DMS153 treated with DMSO at 0.1 percent for 48 hours (cell line): ENCODE measurements at regions not wholly inside any gene's neighbourhood (a gene's known extent, or its start where the extent isn't known, plus 50 kb on each side); places are given as distances from the start of the nearest gene placed in this dataset.

ENCODE experiments used
- DNase-seq: peaks from one replicate; lab custom pipeline; 2025; ENCODE audit not compliant: unreplicated experiment; lab: John Stamatoyannopoulos, UW

DNA sequence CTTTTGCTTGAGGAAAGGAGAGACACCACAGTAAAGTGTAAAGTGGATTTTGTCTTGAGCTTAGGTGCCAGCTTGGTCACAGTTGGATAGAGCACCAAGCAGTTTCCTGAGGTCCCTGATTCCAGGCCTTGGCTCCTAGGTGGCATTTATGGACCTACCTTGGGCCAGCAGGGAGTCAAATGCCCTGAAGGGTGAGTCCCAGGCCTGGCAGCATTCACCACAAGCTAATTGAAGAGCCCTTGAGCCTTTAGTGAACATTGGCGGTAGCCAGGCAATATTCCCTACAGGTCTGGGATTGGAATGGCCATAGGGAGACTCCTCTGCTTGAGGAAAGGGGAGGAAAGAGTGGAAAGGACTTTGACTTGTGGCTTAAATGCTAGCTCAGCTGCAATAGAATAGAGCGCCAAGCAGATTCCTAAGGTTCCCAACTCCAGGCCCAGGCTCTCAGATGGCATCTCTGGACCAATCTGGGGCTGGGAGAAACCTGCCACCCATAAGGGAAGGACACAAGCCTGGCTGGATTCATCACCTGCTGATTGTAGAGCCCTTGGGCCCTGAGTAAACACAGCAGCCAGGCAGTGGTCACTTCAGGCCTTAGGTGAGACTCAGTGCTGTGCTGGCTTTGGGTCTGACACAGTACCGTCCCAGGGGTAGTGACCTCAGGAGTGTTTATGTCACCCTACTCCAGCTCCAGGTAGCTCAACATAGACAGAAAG lies 137.5 kb upstream of the OTOS start:
- no peak for DNase-seq

DNA sequence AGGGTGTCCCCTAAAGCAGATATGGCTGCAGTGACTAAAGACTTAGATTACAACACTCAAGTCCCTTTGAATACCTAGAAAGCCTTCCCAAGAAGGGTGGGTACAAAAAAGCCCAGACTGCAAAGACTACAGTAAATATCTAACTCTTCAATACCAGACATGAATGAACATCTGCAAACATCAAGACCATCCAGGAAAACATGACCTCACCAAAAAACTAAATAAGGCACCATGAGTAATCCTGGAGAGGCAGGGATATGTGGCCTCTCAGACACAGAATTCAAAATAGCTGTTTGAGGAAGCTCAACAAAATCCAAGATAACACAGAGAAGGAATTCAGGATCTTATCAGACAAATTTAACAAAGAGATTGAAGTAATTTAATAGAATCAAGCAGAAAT lies 138.2 kb upstream of the OTOS start:
- DNase-seq = no peak

DNA sequence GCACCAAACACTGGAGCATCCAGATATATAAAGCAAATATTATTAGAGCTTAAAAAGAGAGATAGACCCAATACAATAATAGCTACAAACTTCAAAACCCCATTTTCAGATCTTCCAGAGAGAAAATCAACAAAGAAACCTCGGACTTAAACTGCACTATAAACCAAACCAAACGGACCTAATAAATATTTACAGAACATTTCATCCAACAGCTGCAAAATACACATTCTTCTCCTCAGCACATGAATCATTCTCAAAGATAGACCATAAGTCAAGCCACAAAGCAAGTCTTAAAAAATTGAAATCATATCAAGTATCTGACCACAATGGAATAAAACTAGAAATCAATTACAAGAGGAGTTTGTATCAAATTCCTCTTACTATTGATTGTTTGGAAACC lies 140.2 kb upstream of the OTOS start:
- no peak for DNase-seq

DNA sequence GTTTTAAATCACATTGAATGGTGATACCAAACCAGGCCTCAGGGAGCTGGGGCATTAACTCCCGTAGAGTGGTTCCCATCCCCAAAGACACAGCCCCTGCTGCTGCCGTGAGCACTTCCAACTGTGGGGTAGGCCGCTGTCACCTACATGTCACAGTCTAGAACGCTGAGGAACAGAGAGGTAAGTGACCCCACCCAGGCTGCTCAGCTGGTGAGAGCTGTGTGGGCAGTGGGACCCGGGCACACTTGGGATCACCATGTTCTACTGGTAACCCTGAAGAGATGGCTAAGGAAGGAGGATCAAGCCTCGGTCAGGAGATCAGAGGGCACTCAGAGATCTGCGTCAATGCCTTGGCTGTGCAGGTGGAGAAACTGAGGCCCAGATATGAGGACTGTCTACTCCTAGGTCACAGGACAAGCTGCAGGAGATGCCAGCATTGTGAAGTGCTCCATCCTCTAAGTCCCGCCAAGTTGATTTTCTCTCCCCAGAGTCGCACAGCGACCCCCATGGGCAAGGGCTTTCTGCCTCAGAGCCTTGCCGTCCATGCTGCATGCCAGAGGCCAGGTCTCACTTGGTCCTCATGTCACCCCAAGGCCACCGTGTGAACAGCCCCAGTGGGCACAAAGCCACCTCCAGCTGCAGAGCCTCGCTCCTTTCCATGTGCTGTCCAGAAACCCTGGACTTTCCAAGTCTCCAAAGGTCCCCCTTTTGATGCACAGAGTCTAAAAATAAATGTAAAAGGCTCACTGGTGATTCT lies 144.2 kb upstream of the OTOS start:
- DNase-seq = no peak

DNA sequence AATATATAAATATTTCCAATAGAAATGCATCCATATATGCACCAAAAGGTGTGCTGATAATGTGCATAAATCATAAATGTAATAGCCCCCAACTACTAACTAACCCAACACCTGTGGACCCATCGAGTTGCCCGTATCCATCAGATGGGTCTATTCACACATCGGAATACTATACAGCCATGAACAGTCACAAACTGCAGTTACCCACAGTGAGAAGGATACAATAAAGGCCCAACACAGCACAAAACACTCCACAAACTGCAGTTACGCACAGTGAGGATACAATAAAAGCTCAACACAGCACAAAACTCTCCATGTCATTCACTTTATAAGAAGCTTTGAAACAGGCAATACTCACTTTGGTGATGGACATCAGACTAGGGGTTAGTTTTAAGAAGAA lies 145.3 kb upstream of the OTOS start:
- no peak for DNase-seq

DNA sequence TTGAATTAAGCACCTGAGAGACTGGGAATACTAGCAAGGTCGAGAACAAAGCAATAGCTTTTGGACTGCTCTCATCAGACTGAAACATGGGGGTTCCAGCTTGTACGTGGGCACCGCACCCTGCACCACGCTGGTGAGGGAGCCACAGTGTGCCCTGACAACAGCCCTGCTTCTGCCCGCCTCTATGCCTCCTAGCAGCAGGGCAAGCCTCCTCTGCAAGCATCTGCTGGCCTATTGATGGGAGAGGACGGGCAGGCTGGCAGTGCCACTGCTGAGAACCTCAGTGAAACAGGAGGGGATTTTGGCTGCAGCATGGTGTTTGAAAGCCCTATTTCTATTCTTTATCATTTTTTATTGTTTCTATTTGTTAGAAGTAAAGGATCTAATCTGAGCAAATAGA lies 146.1 kb upstream of the OTOS start:
- DNase-seq = no peak

DNA sequence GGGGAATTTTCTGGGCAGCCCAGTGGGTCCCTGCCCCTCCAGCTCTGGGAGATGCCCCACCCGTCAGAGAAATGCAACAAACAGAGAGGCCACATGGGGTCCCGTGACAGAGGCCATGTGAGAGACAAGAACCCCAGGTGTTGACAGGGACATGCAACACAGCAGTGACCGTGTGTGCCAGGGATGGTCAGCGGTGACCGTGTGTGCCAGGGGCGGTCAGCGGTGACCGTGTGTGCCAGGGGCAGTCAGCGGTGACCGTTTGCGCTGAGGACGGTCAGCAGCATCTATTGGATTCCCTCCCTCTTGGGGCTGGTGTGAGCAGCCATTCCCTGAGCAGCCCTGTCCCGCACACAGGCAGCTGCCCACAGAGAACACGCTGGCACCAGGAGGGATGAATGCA lies 146.6 kb upstream of the OTOS start:
- DNase-seq = no peak

DNA sequence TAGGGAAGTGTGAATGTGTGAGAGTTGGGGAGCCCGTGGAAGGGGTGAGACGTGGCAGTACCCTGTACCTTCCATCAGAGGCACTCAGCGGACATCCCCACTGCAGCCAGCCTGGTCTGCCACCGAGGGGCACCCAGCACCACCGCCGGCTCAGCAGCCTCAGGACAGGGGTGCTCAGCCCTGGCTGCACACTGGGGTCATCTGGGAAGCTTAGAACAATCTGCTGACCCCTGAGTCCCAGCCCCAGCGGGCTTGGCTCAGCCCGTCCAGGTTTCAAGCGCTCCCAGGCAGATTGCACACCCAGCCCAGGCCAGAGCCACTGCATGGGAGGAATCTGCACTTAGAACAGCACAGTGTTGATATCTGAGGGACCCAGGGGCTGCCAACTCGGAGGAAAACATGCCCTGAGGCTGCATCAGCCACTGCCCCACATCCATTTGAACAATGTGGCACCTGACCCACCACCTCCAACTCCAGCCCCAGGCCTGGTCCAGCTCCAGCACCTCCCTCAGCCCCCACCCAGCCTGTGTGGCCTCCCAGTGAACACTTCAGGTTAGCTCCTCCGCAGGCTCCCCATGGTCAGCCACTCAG lies 147.1 kb upstream of the OTOS start:
- no peak for DNase-seq

DNA sequence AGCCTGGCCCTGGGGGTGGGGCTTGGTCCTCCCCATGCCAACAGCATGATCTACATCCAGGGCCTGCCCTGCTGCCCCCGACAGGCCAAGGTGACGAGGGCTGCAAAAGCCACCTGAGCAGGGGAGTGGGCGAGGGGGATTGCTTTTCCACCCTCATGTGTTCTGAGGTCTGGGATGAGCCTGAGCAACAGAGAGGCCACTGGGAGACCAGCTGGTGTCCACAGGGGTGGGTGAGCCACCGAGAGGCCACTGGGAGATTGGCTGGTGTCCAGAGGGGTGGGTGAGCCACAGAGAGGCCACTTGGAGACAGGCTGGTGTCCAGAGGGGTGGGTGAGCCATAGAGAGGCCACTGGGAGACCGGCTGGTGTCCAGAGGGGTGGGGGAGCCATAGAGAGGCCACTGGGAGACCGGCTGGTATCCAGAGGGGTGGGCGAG lies 147.4 kb upstream of the GPC1 start:
- no peak for DNase-seq

DNA sequence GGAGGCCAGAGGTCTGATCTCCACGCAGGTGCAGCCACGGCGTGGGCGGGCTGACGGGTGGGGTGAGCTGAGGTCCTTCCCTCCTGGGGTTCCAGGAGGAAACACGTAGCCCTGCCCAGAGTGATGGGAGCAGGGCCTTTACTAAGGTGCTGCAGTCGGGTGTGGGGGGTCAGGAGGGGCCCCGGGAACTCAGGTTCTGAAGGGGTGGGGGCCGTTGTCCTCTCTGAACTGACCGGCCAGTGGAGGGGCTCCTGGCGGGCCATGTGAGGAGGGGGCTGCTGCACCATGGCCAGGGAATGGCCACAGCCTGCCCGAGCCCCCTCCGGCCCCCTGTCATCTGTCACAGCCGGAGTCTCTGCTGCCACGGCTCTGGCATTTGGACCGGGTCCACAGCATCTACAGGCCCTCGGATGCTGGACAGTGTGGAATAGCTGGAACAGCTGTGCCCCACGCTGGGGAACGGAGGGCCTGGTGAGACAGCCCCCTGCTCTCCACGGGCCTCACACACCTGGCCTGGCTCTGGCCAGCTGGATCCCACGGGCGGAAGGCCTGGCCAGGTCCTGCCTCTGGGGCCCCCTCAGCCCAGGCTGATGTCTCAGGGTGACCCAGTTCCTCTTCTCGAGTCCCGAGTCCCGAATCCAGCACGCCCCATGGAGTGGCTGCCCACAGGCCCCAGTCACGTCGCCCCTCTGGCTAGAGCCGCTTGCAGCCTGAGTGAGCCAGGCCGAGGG lies 145.6 kb upstream of the GPC1 start:
- DNase-seq = no peak

DNA sequence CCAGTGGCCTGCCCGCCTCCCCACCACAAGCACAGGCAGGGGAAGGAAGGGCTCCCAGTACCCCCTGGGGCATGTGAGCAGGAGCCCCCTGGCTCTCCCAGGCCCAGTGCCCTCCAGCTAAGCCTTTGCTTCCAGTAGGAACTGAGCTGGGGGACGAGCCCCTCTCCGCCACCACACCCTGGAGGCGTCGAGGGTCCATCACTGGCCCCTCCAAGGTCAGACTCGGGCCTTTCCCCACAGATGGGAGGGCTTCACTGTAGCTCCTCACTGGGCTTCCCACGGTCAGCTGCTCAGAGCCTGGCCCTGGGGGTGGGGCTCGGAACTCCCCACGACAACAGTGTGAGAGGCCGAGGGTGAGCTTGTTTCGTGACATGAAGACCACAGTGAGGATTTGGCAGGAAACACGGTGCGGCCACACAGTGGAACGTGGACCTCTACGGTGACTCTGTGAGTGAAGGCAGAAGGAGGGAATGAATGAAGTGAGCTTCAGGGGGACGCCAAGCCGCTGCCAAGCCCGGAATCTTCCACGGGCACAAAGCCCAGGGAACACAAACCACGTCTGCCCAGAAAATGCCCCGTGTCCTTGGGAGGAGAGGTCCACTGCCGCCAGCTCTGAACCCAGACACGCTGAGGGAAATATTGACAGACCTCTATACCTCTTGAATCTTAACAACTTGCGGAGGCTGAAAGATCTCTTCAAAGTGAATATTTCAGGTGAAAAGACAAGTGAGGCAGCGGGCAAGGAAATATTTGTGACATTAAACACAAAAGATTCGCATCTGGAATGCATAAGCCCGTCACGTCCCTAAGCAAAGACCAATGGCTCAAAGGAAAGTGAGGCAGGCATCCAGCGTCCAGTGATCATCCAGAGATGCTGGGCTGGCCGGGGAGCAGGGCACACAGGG lies 144.8 kb upstream of the GPC1 start:
- DNase-seq = no peak

DNA sequence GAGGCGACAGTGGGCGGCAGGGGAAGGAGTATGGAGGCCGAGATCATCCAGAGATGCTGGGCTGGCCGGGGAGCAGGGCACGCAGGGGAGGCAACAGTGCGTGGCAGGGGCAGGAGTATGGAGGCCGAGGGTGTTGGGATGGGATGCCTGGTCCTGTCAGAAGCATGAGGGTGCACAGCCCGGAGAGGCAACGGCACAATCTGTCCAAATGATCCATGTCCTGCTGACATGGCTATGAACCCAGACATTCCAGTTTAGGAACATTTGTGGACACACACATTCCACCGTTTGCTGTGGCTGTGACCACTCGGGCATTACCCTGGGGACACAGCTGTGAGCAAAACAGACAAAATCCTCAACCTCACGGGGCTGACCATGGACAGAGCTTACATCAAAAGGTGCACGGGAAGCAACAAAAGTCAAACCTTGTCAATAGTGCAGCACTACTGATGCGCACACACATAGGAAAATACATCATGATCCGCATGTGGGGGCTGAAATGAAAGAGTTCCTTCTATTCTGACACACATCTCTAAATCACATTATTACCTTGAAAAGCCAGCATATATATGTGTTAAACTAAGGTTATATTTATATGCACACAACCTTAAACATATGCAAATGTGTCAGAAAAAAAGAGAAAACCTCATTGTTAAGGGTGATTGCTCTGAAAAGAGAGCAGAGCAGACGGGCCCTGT lies 144.0 kb upstream of the GPC1 start:
- DNase-seq = no peak

DNA sequence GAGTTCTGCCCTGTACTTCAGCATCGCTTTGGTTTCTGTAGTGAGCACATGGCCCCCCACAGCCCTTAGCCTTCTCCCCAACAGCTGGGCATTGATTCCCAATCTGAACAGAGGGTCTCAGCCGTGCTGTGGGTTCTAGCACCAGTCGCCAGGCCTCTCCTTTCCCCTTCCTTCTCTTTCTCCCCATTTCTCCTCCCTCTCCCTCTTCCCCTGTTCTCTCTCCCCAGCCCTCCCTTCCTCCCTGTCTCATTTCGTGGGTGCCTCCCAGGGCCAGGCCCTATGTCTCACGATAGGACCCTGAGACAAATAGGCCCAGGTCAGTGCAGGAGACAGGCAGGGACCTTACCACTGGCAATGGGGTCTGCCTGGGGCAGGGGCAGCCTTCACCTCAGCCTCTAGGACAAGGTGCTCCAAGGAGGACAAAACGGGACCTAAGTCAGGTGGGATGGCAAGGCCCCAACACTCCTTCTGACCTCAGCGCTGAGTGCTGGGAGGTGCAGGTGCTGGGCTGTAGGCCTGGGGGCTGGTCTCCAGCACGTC lies 143.4 kb upstream of the GPC1 start:
- DNase-seq = no peak

DNA sequence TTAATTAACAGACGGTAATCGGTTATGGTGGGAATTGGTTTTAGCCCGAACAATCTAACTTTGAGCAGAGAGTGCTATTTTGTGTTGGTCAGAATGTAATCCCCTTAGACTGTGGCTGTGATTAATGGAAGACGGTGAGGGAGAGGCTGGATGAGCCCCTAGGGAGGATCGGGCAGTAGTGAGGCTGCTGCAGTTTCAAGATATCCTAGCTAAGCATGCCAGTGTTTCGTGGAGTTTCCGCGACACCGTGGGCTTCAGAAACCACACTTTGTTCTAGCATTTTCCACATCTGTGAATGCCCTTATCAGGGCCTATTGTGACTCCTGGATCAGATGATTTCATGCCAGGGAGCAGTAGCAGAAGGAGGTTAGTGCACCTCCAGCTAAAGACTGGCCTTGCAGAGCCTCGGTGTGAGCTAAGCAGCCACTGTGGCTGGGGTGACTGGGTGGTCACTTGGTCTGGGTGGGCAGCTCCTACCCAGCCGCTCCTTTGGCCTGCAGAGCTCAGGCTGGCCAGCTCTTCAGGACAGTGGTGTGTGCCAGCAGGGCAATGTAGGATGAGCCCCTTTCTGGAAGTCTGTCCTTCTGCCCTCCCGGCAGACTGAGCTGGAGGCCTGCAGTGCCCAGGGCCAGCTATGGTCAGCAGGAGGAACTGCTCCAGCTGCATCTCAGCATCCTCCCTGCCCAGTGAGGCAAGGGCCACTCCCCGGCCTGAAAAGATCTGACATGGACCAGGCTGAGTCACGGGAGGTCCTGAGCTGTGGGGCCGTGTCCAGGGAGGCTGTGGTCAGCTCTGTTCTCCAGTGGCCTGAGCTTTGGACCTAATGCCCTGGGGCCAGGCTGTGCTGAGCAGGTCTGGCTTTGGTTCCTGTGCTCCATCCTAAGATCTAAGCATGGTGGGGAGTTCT lies 142.6 kb upstream of the GPC1 start:
- no peak for DNase-seq

DNA sequence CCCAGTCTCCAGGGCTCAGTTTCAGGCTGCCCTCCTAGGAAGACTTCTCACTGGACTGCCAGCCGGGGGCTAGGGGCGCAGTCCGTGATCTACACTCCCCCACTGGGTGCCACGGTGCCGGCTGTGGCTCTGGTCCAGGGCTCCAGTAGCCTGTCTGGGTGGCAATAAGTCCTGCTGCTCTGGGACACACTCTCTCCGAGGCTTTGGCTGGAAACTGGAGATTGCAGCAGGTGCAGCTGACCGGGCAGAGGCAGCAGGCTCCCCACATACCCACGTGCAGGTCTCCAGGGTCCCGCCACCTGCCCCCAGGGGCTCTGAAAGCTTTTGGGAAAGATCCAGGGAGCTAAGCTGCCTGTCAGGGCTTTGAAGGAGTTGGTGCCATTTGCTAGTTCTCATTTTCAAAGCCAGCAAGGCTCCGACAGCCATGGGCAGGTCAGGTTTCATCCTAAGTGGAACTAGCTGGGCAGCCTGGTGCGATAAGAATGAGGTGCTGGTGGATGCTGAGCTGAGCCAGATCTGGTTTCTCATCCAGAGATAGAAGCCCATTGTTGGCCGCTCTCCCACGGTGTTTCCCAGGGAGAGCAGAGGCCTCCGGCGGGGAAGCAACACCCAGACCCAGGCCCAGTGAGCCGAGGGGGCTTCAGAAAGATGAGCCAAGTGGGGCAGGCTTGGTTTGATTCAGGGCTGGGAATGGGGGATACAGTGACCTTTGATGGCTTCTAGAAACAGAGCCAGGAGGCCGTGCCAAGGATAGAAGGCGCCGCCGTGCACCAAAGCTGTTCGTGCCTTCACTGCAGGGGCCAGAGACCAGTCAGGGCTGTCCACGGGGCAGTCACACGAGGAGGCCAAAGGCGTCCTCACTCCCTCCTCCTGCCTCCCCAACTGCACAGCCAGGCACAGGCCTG lies 141.7 kb upstream of the GPC1 start:
- no peak for DNase-seq

DNA sequence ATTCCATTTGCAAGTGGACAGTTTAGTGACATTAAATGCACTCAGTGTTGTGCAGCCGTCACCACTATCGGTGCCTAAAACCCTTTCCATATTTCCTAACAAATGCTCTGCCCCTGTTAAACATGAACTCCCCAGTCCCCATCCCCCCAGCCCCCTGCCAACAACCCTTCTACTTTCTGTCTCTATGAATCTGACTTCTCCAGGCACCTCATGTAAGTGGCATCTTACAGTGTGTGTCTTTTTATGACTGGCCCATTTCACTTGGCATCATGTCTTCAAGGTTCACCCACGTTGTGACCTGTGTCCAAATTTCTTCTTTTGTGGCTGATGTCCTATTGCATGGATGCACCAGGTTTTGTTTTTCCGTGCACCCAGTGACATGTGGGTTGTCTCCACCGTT lies 140.9 kb upstream of the GPC1 start:
- no peak for DNase-seq

DNA sequence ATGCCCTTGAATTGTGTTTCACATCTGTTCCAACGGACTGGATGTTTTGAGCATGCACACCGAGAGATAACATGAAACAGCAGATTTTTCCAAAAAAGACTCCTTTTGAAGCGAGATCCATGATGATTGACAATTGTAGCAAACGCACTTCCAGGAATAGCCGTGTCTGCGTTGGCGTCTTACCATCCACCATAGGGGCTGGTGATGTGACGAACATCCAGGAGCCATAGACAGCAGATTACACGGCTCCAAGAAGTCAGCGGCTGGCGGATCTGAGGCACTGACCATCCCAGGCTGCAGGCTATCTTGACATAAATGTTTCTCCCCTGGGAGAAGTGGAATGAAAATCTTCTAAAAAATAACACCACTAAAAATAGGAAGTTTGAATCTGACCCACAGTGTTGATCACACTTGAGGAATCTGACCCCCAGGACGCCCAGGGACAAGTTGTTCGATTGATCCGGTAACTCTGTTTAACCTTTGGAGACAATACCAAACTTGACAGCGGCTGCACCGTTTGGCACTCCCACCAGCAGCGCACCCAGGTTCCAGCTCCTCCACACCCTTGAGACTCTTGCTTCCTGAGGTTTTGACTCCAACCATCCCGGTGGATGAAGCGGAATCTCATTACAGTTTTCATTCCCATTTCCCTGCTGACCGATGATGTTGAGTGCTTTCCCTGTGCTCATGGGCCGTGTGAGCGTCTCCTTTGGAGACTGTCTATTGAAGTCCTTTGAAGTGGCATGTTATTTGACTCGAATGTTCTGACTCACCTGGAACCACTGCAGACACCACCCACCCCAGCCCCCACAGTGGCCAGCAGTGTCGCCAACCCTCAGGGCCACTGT lies 140.0 kb upstream of the GPC1 start:
- no peak for DNase-seq
